HepG2 (cell line): ENCODE measurements at regions not wholly inside any gene's neighbourhood (a gene's known extent, or its start where the extent isn't known, plus 50 kb on each side); places are given as distances from the start of the nearest gene placed in this dataset.
A peak's percentile ranks its signal among the peaks of the same experiment; 100 is the strongest.

Source experiments
- ATAC-seq: fragments of 200-7000 bp; cut with Tn5 transposase; 3 replicates; pipeline ENCODE4 v1.9.1; 2020; ENCODE audit warnings: mild to moderate bottlenecking, moderate library complexity
- BruUV-seq: library from RNA; stranded (reverse); fragments of 400-500 nt; replicated peaks from 2 replicates; lab custom pipeline; 2021; lab: Mats Ljungman, UMichigan
- CTCF ChIA-PET: fragments of 300-600 bp; formaldehyde crosslinking; extraction: SDS; loops from one replicate; lab custom pipeline; 2021; ENCODE audit warnings: low total read pairs, inconsistent platforms, low intra/inter-chr PET ratio; lab: Yijun Ruan, JAX
- POLR2A ChIA-PET: fragments of 350-600 bp; sonication (Branson Sonifier 250); formaldehyde crosslinking; loops from one replicate; lab custom pipeline; 2020; ENCODE audit warnings: antibody characterized with exemption, inconsistent platforms; lab: Yijun Ruan, JAX
- DNase-seq: peaks from one replicate; pipeline ENCODE4 v3.0.0-alpha.2; 2015; ENCODE audit warnings: low spot score
- FAIRE-seq: peaks from 3 replicates; lab custom pipeline; 2011; peaks lifted over from hg19 to GRCh38; lab: Jason Lieb, UNC
- H2AFZ ChIP-seq: one replicate; pipeline ENCODE4 v1.6.1; 2011; ENCODE audit warnings: low read length, inconsistent platforms
- H3K27ac ChIP-seq: fragments of 300-600 bp; 3 replicates; pipeline ENCODE4 v1.8.0; 2011; ENCODE audit warnings: mixed run types, mild to moderate bottlenecking, mixed read lengths, low read length, inconsistent platforms; ENCODE audit not compliant: insufficient read depth; ENCODE audit errors: extremely low read length
- H3K27me3 ChIP-seq, 2 experiments: fragments of 200-600 bp in 1 of 2; 2 replicates in 1 of 2; 3 replicates in 1 of 2; pipeline versions ENCODE4 v1.6.0 to v1.8.0; 2011; ENCODE audit warnings: low read length in 2 of 2, mild to moderate bottlenecking in 2 of 2, moderate library complexity in 2 of 2, inconsistent platforms in 1 of 2; ENCODE audit not compliant: insufficient read depth in 2 of 2, control insufficient read depth in 1 of 2
- H3K36me3 ChIP-seq, 2 experiments: fragments of 200-600 bp in 1 of 2; replicated peaks in 1 of 2; 2 replicates in 1 of 2; 3 replicates in 1 of 2; pipeline versions ENCODE4 v1.5.1 to v1.8.0; 2011; ENCODE audit warnings: low read length in 2 of 2, inconsistent platforms in 1 of 2; ENCODE audit not compliant: insufficient read depth in 2 of 2, control insufficient read depth in 1 of 2
- H3K4me1 ChIP-seq: 2 replicates; pipeline ENCODE4 v1.5.1; 2012; ENCODE audit warnings: low read length, inconsistent platforms; ENCODE audit not compliant: insufficient read depth
- H3K4me2 ChIP-seq: 2 replicates; pipeline ENCODE4 v1.6.0; 2011; ENCODE audit warnings: low read depth, low read length, inconsistent platforms
- H3K4me3 ChIP-seq, 3 experiments: fragments of 200-600 bp in 1 of 3; sonication (generic), shearing (Covaris generic) in 1 of 3; replicated peaks in 1 of 3; 2 replicates each; pipeline ENCODE4 v1.5.1; 2011 to 2016; ENCODE audit warnings: low read length in 3 of 3, inconsistent platforms in 2 of 3, low read depth in 2 of 3, mild to moderate bottlenecking in 2 of 3, control low read depth in 1 of 3, mixed read lengths in 1 of 3; ENCODE audit not compliant: insufficient read depth in 1 of 3
- H3K79me2 ChIP-seq: one replicate; pipeline ENCODE4 v1.6.1; 2011; ENCODE audit warnings: low read length, inconsistent platforms; ENCODE audit not compliant: insufficient read depth
- H3K9ac ChIP-seq: 2 replicates; pipeline ENCODE4 v1.6.0; 2011; ENCODE audit warnings: mild to moderate bottlenecking, low read depth, low read length, inconsistent platforms; ENCODE audit not compliant: insufficient read depth
- H3K9me3 ChIP-seq: 2 replicates; pipeline ENCODE4 v1.5.1; 2012; ENCODE audit warnings: mild to moderate bottlenecking, low read length
- H4K20me1 ChIP-seq: 2 replicates; pipeline ENCODE4 v1.6.0; 2011; ENCODE audit warnings: inconsistent platforms, mild to moderate bottlenecking, low read length, moderate library complexity; ENCODE audit not compliant: insufficient read depth
- ARID3A ChIP-seq: IDR thresholded peaks from 2 replicates; pipeline ENCODE4 v1.6.1; 2012; ENCODE audit warnings: low read depth, low read length, improper control_type of control experiment
- CEBPB ChIP-seq: IDR thresholded peaks from 2 replicates; pipeline ENCODE4 v1.6.1; 2011; ENCODE audit warnings: low read depth, low read length, improper control_type of control experiment, borderline replicate concordance
- CENPBD1 ChIP-seq: sonication (generic); formaldehyde crosslinking; IDR thresholded peaks from 2 replicates; pipeline ENCODE4 v1.8.0; 2022; ENCODE audit warnings: missing genetic modification reagents, low read depth, mild to moderate bottlenecking, borderline replicate concordance
- FOXA1 ChIP-seq, 2 experiments: fragments of 450-650 bp in 1 of 2; sonication (generic) in 1 of 2; formaldehyde crosslinking in 1 of 2; IDR thresholded peaks; 2 replicates each; pipeline versions ENCODE4 v1.4.0 to v1.6.1; 2016 to 2020; ENCODE audit warnings: missing genetic modification reagents in 1 of 2
- FOXJ3 ChIP-seq: sonication (generic); formaldehyde crosslinking; IDR thresholded peaks from 2 replicates; pipeline ENCODE4 v1.4.0; 2020; ENCODE audit warnings: missing genetic modification reagents, mild to moderate bottlenecking, borderline replicate concordance
- GPN1 ChIP-seq: sonication (generic); formaldehyde crosslinking; IDR thresholded peaks from 2 replicates; pipeline ENCODE4 v1.5.1; 2020; ENCODE audit warnings: missing genetic modification reagents, borderline replicate concordance
- MXD3 ChIP-seq: IDR thresholded peaks from 2 replicates; pipeline ENCODE4 v1.6.1; 2016; ENCODE audit warnings: mild to moderate bottlenecking, missing biosample characterization, missing genetic modification reagents
- PHF20 ChIP-seq: sonication (generic); formaldehyde crosslinking; IDR thresholded peaks from 2 replicates; pipeline ENCODE4 v1.5.0; 2020; ENCODE audit warnings: mild to moderate bottlenecking, missing genetic modification reagents
- TIGD3 ChIP-seq: sonication (generic); formaldehyde crosslinking; IDR thresholded peaks from 2 replicates; pipeline ENCODE4 v1.5.1; 2020; ENCODE audit warnings: mild to moderate bottlenecking, missing genetic modification reagents, borderline replicate concordance
- TRIM24 ChIP-seq: sonication (generic); formaldehyde crosslinking; IDR thresholded peaks from 2 replicates; pipeline ENCODE4 v1.8.0; 2022; ENCODE audit warnings: mild to moderate bottlenecking, missing genetic modification reagents
- ZFY ChIP-seq: sonication (generic); formaldehyde crosslinking; IDR thresholded peaks from 2 replicates; pipeline ENCODE4 v1.4.0; 2020; ENCODE audit warnings: missing genetic modification reagents
- ZIK1 ChIP-seq: sonication (generic); formaldehyde crosslinking; IDR thresholded peaks from 2 replicates; pipeline ENCODE4 v1.5.0; 2020; ENCODE audit warnings: mild to moderate bottlenecking, low read depth, missing genetic modification reagents, borderline replicate concordance
- ZNF143 ChIP-seq: sonication (generic); formaldehyde crosslinking; IDR thresholded peaks from 2 replicates; pipeline ENCODE4 v1.4.0; 2020; ENCODE audit warnings: missing genetic modification reagents
- ZNF24 ChIP-seq: fragments of 450-650 bp; IDR thresholded peaks from 2 replicates; pipeline ENCODE4 v1.6.1; 2017; ENCODE audit warnings: antibody characterized with exemption, mild to moderate bottlenecking
- ZNF34 ChIP-seq: sonication (generic); formaldehyde crosslinking; IDR thresholded peaks from 2 replicates; pipeline ENCODE4 v1.4.0; 2020; ENCODE audit warnings: mild to moderate bottlenecking, missing genetic modification reagents, borderline replicate concordance
- ZNF550 ChIP-seq: sonication (generic); formaldehyde crosslinking; IDR thresholded peaks from 2 replicates; pipeline ENCODE4 v1.4.0; 2020; ENCODE audit warnings: mild to moderate bottlenecking, missing genetic modification reagents, borderline replicate concordance
- ZNF768 ChIP-seq: sonication (generic); formaldehyde crosslinking; IDR thresholded peaks from 2 replicates; pipeline ENCODE4 v1.4.0; 2020; ENCODE audit warnings: missing genetic modification reagents
- ZNF883 ChIP-seq: sonication (generic); formaldehyde crosslinking; IDR thresholded peaks from 2 replicates; pipeline ENCODE4 v1.5.1; 2020; ENCODE audit warnings: mild to moderate bottlenecking, missing genetic modification reagents; ENCODE audit errors: not compliant biosample characterization
- WGBS: methylation state at CpG from one replicate; pipeline ENCODE4 v1.1.6; 2017; ENCODE audit warnings: low lambda C conversion rate; 5-methylcytosine and 5-hydroxymethylcytosine counted together
- in situ Hi-C: cut with HindIII; loops from 2 replicates; pipeline ENCODE4 v1.10.0; 2017; ENCODE audit warnings: low pct_unique_long_range_greater_than_20kb; ENCODE audit not compliant: extremely low pct_ligation_motif_present
- intact Hi-C: fragments of 100-400 bp; cut with micrococcal nuclease; formaldehyde crosslinking; loops from one replicate; pipeline ENCODE4 v1.10.0; 2022; ENCODE audit not compliant: unreplicated experiment

GRCh38 chr5:92906798-92907376, 674.1 kb downstream of the NR2F1-AS1 start:
- H3K4me3 ChIP-seq = no peak overlapping the region
- no TSS peak for BruUV-seq
- intact Hi-C loops (no loop called here), in situ Hi-C loops (no loop called here)
- H2AFZ ChIP-seq = peak overlapping the region; percentile 2
- H3K9ac ChIP-seq = no peak overlapping the region
- H3K27ac ChIP-seq = peak overlapping the region; percentile 67
- DNase-seq = peak; percentile 78
- no peaks in the 10 kb centered on the region for H3K27me3 ChIP-seq
- H4K20me1 ChIP-seq = no peaks in the 10 kb centered on the region
- H3K9me3 ChIP-seq = no peaks in the 10 kb centered on the region
- H3K4me2 ChIP-seq = no peak overlapping the region
- H3K4me1 ChIP-seq = peaks cover 75% of the 10 kb centered on the region
- no peaks in the 10 kb centered on the region for H3K79me2 ChIP-seq
- peak; percentile 70 for ATAC-seq
- 94% methylated on average over 6 of the region's 6 CpGs for WGBS
- POLR2A ChIA-PET = interaction anchor here (1.3 kb wide), 1 partner anchor 20 kb away, joined by 3 read pairs; no protein-coding TSS in a partner anchor
- FAIRE-seq = no peak
- CTCF ChIA-PET = no interaction called here
- no peaks in the 10 kb centered on the region for H3K36me3 ChIP-seq
- TF ChIP-seq TRIM24 (CRISPR knock-in tag) = no peak
- no peak for TF ChIP-seq ZNF883 (CRISPR knock-in tag)
- no peak for TF ChIP-seq ZNF550 (CRISPR knock-in tag)
- TF ChIP-seq ZNF34 = no peak
- TF ChIP-seq ZIK1 = no peak
- no peak for TF ChIP-seq ZNF143 (CRISPR knock-in tag)
- no peak for TF ChIP-seq TIGD3 (CRISPR knock-in tag)
- TF ChIP-seq CENPBD1 (CRISPR knock-in tag) = no peak
- no peak for TF ChIP-seq FOXA1 (IDR thresholded peaks at IDR 0.05)
- TF ChIP-seq FOXA1 (CRISPR knock-in tag; IDR thresholded peaks at IDR 0.05) = no peak; the same call in 1 of the 2 replicates
- TF ChIP-seq CEBPB = 0 out of 2 replicates have a peak, but pooled peaks have one; percentile 22
- no peak for TF ChIP-seq ZNF24
- no peak for TF ChIP-seq GPN1 (CRISPR knock-in tag)
- no peak for TF ChIP-seq PHF20 (CRISPR knock-in tag)
- no peak for TF ChIP-seq ZFY
- no peak for TF ChIP-seq ZNF768 (CRISPR knock-in tag)
- TF ChIP-seq MXD3 (CRISPR knock-in tag) = no peak
- TF ChIP-seq FOXJ3 (CRISPR knock-in tag) = no peak
- TF ChIP-seq ARID3A = no peak
